ENCODE measurements at regions not wholly inside any gene's neighbourhood (a gene's known extent, or its start where the extent isn't known, plus 50 kb on each side); places are given as distances from the start of the nearest gene placed in this dataset.

DNA sequence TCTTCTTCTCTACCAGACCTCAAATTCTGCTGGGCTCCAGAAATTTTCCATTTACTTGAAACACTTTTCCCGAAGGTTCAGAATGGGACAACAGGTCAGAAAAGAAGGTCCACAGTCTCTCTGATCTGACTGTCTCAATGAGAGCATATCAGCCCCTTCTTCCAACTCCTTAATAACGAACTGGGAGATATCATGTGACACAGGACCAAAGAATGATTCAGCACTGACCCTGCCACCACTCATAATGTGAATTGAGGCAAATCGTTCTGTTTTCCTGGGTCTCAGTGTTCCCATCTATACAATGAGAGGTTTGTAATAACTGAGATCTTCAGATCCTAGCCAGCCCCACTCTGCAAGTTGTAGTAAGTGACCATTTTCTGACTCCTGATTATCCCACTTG lies 500.5 kb downstream of the NTRK3 start:
- no peak for TF ChIP-seq POLR2A (IDR thresholded peaks at IDR 0.05)
- TF ChIP-seq, protein P1, sequence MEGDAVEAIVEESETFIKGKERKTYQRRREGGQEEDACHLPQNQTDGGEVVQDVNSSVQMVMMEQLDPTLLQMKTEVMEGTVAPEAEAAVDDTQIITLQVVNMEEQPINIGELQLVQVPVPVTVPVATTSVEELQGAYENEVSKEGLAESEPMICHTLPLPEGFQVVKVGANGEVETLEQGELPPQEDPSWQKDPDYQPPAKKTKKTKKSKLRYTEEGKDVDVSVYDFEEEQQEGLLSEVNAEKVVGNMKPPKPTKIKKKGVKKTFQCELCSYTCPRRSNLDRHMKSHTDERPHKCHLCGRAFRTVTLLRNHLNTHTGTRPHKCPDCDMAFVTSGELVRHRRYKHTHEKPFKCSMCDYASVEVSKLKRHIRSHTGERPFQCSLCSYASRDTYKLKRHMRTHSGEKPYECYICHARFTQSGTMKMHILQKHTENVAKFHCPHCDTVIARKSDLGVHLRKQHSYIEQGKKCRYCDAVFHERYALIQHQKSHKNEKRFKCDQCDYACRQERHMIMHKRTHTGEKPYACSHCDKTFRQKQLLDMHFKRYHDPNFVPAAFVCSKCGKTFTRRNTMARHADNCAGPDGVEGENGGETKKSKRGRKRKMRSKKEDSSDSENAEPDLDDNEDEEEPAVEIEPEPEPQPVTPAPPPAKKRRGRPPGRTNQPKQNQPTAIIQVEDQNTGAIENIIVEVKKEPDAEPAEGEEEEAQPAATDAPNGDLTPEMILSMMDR (IDR thresholded peaks at IDR 0.05): no peak

Measured in prostate gland (tissue), 2 donors.